Mesodermal cell (in vitro differentiated cells): ENCODE measurements at regions not wholly inside any gene's neighbourhood (a gene's known extent, or its start where the extent isn't known, plus 50 kb on each side); places are given as distances from the start of the nearest gene placed in this dataset.

Source experiments
- H3K27ac ChIP-seq: 2 replicates; pipeline ENCODE4 v1.7.0; 2013; ENCODE audit warnings: mild to moderate bottlenecking, low read depth, low read length, moderate library complexity; ENCODE audit not compliant: severe bottlenecking
- H3K36me3 ChIP-seq: 2 replicates; pipeline ENCODE4 v1.7.1; 2013; ENCODE audit warnings: mild to moderate bottlenecking, low read length, moderate library complexity; ENCODE audit not compliant: control insufficient read depth, insufficient read depth
- H3K4me1 ChIP-seq: one replicate; pipeline ENCODE4 v1.7.1; 2013; ENCODE audit warnings: mild to moderate bottlenecking, low read length; ENCODE audit not compliant: insufficient read depth, control insufficient read depth, poor library complexity, severe bottlenecking
- H3K4me3 ChIP-seq: 2 replicates; pipeline ENCODE4 v1.7.0; 2013; ENCODE audit warnings: low read length, control low read depth, mild to moderate bottlenecking; ENCODE audit not compliant: insufficient read depth, poor library complexity, severe bottlenecking; ENCODE audit errors: extremely low read depth
- H3K9me3 ChIP-seq: 2 replicates; pipeline ENCODE4 v1.7.1; 2013; ENCODE audit warnings: mild to moderate bottlenecking, low read length, moderate library complexity; ENCODE audit not compliant: control insufficient read depth
- WGBS, 2 experiments: methylation state at CpG; one replicate each; pipeline ENCODE4 v1.1.5; 2013; ENCODE audit warnings: missing lambda C conversion rate in 2 of 2; ENCODE audit not compliant: insufficient coverage in 2 of 2; 5-methylcytosine and 5-hydroxymethylcytosine counted together

DNA sequence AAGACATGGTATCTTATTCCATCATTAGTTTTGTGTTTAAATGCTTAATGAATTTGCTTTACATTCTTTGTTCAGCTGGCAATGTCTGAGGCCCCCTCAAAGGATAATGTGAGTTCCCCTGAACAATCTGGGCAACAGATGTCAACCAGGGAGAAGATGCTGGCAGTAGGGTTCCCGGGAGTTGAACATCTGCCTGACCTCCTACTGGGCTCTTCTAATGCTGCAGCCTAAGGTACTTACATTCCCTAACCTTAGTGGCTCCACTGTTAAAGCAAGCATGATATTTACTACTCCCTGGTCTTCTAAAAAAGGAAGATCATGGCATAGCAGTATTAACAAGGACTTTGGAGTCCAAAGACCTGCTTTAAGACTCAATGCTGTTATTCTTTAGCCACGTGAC, 574.9 kb upstream of the NR5A2 start:
- no peaks in the 10 kb centered on the region for H3K9me3 ChIP-seq
- no peak overlapping the region for H3K27ac ChIP-seq
- H3K4me1 ChIP-seq, result peaks cover 3% of the 10 kb centered on the region
- no peak overlapping the region for H3K4me3 ChIP-seq
- WGBS, 2 experiments, result 40 to 80% methylated on average over 1 of the region's 2 CpGs
- H3K36me3 ChIP-seq, result no peaks in the 10 kb centered on the region

GRCh38 chr1:199453723-199454122, 573.8 kb upstream of the NR5A2 start:
- H3K4me3 ChIP-seq, result no peak overlapping the region
- H3K4me1 ChIP-seq, result peaks cover 3% of the 10 kb centered on the region
- H3K27ac ChIP-seq, result no peak overlapping the region
- H3K9me3 ChIP-seq, result no peaks in the 10 kb centered on the region
- WGBS, 2 experiments, result 73 to 94% methylated on average over 2 to 3 of the region's 3 CpGs
- H3K36me3 ChIP-seq, result no peaks in the 10 kb centered on the region

- Histone ChIP-seq H3K9me3 (no peaks in the 10 kb centered on the region), H3K27ac (no peak overlapping the region), H3K4me1 (no peaks in the 10 kb centered on the region), H3K36me3 (no peaks in the 10 kb centered on the region), H3K4me3 (no peak overlapping the region)
- WGBS, 2 experiments, result 100% methylated on average over 1 to 2 of the region's 3 CpGs
Observed at GRCh38 chr1:199460933-199461332, 566.6 kb upstream of the NR5A2 start.

DNA sequence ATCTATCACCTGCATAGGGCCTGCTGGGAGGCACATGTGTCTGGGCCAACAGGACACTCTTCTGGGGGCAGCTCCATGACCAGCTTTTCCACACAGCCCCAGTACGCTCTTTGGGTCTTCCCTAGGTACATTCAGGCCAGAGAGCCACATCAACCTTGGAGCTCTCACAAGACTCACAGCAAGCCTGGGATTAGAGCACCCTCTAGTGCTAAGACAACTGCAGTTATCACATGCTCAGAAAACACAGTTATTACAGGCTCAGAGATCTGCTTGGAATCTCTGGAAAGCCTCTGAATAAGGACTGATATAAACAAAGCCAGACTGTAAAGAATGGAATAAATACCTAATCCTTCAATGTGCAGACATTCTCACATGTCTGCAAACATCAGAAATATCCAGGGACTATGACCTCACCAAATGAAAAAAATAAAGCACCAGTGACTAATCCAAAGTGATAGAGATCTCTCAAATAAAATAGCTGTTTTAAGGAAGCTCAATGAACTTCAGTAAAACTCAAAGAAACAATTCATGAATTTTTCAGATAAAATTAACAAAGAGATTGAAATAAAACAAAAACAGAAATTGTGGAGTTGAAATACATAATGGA, 563.9 kb upstream of the NR5A2 start:
- 83 to 88% methylated on average over 1 of the region's 1 CpG for WGBS, 2 experiments
- no peaks in the 10 kb centered on the region for H3K4me1 ChIP-seq
- H3K27ac ChIP-seq, result no peak overlapping the region
- H3K4me3 ChIP-seq, result no peak overlapping the region
- H3K9me3 ChIP-seq, result no peaks in the 10 kb centered on the region
- H3K36me3 ChIP-seq, result no peaks in the 10 kb centered on the region

GRCh38 chr1:199466961-199467360, 560.5 kb upstream of the NR5A2 start:
- no peaks in the 10 kb centered on the region for H3K4me1 ChIP-seq
- no peak overlapping the region for H3K4me3 ChIP-seq
- 61 to 90% methylated on average over 2 of the region's 2 CpGs for WGBS, 2 experiments
- no peak overlapping the region for H3K27ac ChIP-seq
- no peaks in the 10 kb centered on the region for H3K36me3 ChIP-seq
- H3K9me3 ChIP-seq, result no peaks in the 10 kb centered on the region

GRCh38 chr1:199472018-199472417, 555.5 kb upstream of the NR5A2 start:
- Histone ChIP-seq H3K4me3 (no peak overlapping the region), H3K27ac (no peak overlapping the region), H3K9me3 (no peaks in the 10 kb centered on the region), H3K36me3 (no peaks in the 10 kb centered on the region), H3K4me1 (no peaks in the 10 kb centered on the region)
- no CpG with 5 or more reads among the region's 2 CpGs for WGBS, 2 experiments

DNA sequence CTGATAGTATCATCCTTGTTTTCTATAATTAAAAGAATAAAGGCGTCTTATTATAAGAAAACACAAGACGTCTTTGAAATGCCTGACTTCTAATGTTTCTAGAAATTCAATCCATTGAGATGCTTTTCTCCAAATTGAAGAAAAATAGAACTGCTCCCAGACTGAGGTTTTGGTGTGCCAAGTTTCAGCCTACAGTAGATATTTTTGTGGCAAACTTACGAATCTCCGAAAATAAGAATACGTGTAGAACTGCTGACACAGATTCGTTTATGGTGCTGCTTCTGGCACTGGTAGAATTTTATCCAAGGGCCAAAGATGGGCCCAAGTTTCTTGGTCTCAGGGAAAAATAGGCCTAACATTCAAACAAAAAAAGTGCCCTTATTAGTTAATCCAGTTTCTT, 554.5 kb upstream of the NR5A2 start:
- H3K9me3 ChIP-seq, result no peaks in the 10 kb centered on the region
- no peaks in the 10 kb centered on the region for H3K36me3 ChIP-seq
- H3K27ac ChIP-seq, result no peak overlapping the region
- H3K4me3 ChIP-seq, result no peak overlapping the region
- no peaks in the 10 kb centered on the region for H3K4me1 ChIP-seq
- 91 to 92% methylated on average over 3 to 4 of the region's 6 CpGs for WGBS, 2 experiments

DNA sequence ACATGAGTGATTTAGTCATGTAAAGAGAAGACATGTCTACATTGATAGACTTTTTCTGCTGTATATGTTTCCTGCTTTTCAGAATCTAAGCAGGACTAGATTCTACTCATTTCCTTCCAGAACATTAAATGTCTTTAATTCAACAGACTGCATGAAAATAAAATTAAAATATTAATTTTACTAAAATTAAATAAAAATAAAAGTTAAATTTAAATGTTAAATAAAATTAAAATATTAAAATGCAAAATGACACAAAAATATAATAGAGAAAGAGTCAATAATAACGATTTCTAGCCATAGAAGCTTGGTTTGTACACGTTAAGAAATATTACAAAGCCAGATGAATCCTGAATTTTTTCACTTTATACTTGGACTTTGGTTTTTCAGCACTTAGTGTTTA, 552.8 kb upstream of the NR5A2 start:
- no peaks in the 10 kb centered on the region for H3K36me3 ChIP-seq
- no peak overlapping the region for H3K4me3 ChIP-seq
- WGBS, 2 experiments, result 100% methylated on average over 1 of the region's 2 CpGs; no CpG with 5 or more reads in 1 of the 2 experiments
- no peak overlapping the region for H3K27ac ChIP-seq
- H3K9me3 ChIP-seq, result no peaks in the 10 kb centered on the region
- no peaks in the 10 kb centered on the region for H3K4me1 ChIP-seq

GRCh38 chr1:199482426-199482825, 545.1 kb upstream of the NR5A2 start:
- Histone ChIP-seq H3K27ac (no peak overlapping the region), H3K9me3 (no peaks in the 10 kb centered on the region), H3K36me3 (no peaks in the 10 kb centered on the region), H3K4me1 (no peaks in the 10 kb centered on the region), H3K4me3 (no peak overlapping the region)
- WGBS, 2 experiments, result 83 to 90% methylated on average over 1 to 2 of the region's 4 CpGs

- Histone ChIP-seq H3K27ac (no peak overlapping the region), H3K36me3 (no peaks in the 10 kb centered on the region), H3K4me1 (no peaks in the 10 kb centered on the region), H3K4me3 (no peak overlapping the region), H3K9me3 (no peaks in the 10 kb centered on the region)
- WGBS, 2 experiments, result 100% methylated on average over 2 of the region's 3 CpGs; no CpG with 5 or more reads in 1 of the 2 experiments
Observed at GRCh38 chr1:199489594-199489993, 537.9 kb upstream of the NR5A2 start.

- Histone ChIP-seq H3K9me3 (peaks cover 10% of the 10 kb centered on the region), H3K4me3 (no peak overlapping the region), H3K36me3 (no peaks in the 10 kb centered on the region), H3K27ac (no peak overlapping the region), H3K4me1 (no peaks in the 10 kb centered on the region)
- 100% methylated on average over 2 of the region's 2 CpGs; no CpG with 5 or more reads in 1 of the 2 experiments for WGBS, 2 experiments
Observed at GRCh38 chr1:199490769-199491527, 536.6 kb upstream of the NR5A2 start.
